Prostate gland (tissue), 2 donors: ENCODE measurements at regions not wholly inside any gene's neighbourhood (a gene's known extent, or its start where the extent isn't known, plus 50 kb on each side); places are given as distances from the start of the nearest gene placed in this dataset.

ENCODE experiments used
- CTCF ChIP-seq, 4 experiments: fragments of 200-600 bp in 2 of 4; fragments of 450-650 bp in 2 of 4; sonication (generic) in 2 of 4; IDR thresholded peaks; 1 replicate in 3 of 4; 2 replicates in 1 of 4; pipeline ENCODE4 v1.5.1; 2016 to 2019; ENCODE audit warnings: antibody characterized with exemption in 4 of 4, mild to moderate bottlenecking in 2 of 4, moderate library complexity in 2 of 4
- POLR2AphosphoS5 ChIP-seq: sonication (generic); formaldehyde crosslinking; IDR thresholded peaks from one replicate; pipeline ENCODE4 v1.6.1; 2017; ENCODE audit warnings: antibody characterized with exemption

- TF ChIP-seq CTCF (IDR thresholded peaks at IDR 0.05) (no peak), POLR2AphosphoS5 (no peak)
Measured at GRCh38 chr15:62578960-62579359, 413.9 kb upstream of the C2CD4B start.
